GM18870 (cell line): ENCODE measurements at regions not wholly inside any gene's neighbourhood (a gene's known extent, or its start where the extent isn't known, plus 50 kb on each side); places are given as distances from the start of the nearest gene placed in this dataset.
"Not testable (repeated sequence)": the region's sequence is repeated elsewhere in the genome, so short reads cannot be mapped to it uniquely, and the experiment has no call there.

Source experiments
- ATAC-seq: cut with Tn5 transposase; IDR thresholded peaks from one replicate; pipeline ENCODE4 v1.9.1; 2021; ENCODE audit warnings: moderate library complexity; ENCODE audit not compliant: unreplicated experiment

- ATAC-seq, result peak; percentile 41
These were observed 59.1 kb downstream of the ZNF467 start for GRCh38 chr7:149714081-149714909.

GRCh38 chr7:149713731-149714068 is 59.7 kb downstream of the ZNF467 start:
- ATAC-seq, result no peak

- ATAC-seq, result no peak
These were observed 60.2 kb downstream of the ZNF467 start for GRCh38 chr7:149713061-149713730.

GRCh38 chr7:149708026-149708425 is 65.4 kb downstream of the ZNF467 start:
- ATAC-seq, result no peak

GRCh38 chr7:149707448-149707886 is 65.9 kb downstream of the ZNF467 start:
- ATAC-seq, result no peak

GRCh38 chr7:149706398-149706797 is 67.0 kb downstream of the ZNF467 start:
- ATAC-seq, result no peak

GRCh38 chr7:149704507-149704906 is 68.9 kb downstream of the ZNF467 start:
- ATAC-seq, result no peak

- ATAC-seq, result no peak
These were observed 70.2 kb downstream of the ZNF467 start for GRCh38 chr7:149703044-149703650.

GRCh38 chr7:149701495-149702240 is 71.7 kb downstream of the ZNF467 start:
- ATAC-seq, result no peak

GRCh38 chr7:149697767-149698166 is 75.6 kb downstream of the ZNF467 start:
- not testable (repeated sequence) for ATAC-seq

- no peak for ATAC-seq
These were observed 77.1 kb downstream of the ZNF467 start for GRCh38 chr7:149696280-149696679.

- no peak for ATAC-seq
These were observed 80.8 kb downstream of the ZNF467 start for GRCh38 chr7:149692557-149692982.

- ATAC-seq, result no peak
These were observed 81.3 kb downstream of the ZNF467 start for GRCh38 chr7:149692056-149692455.

- ATAC-seq, result no peak
These were observed 82.5 kb downstream of the ZNF467 start for GRCh38 chr7:149690688-149691446.

- ATAC-seq, result no peak
These were observed 84.1 kb downstream of the ZNF467 start for GRCh38 chr7:149689291-149689721.

- ATAC-seq, result no peak
These were observed 84.6 kb downstream of the ZNF467 start for GRCh38 chr7:149688836-149689235.

- not testable (repeated sequence) for ATAC-seq
These were observed 85.6 kb downstream of the ZNF467 start for GRCh38 chr7:149687820-149688219.

- ATAC-seq, result no peak
These were observed 86.9 kb downstream of the ZNF467 start for GRCh38 chr7:149686449-149686848.

GRCh38 chr7:149686011-149686410 is 87.4 kb downstream of the ZNF467 start:
- ATAC-seq, result no peak

- ATAC-seq, result no peak
These were observed 87.9 kb downstream of the ZNF467 start for GRCh38 chr7:149685455-149685854.
